ENCODE measurements at regions not wholly inside any gene's neighbourhood (a gene's known extent, or its start where the extent isn't known, plus 50 kb on each side); places are given as distances from the start of the nearest gene placed in this dataset.

GRCh38 chr15:58258501-58259292 is 120.5 kb downstream of the AQP9 start:
- Mint-ChIP-seq H3K27ac (no peak overlapping the region), H3K9me3 (ENCODE audit: low read depth) (no peaks in the 10 kb centered on the region), H3K27me3 (no peaks in the 10 kb centered on the region), H3K4me3 (no peak overlapping the region), H3K36me3 (ENCODE audit: low read depth) (no peaks in the 10 kb centered on the region), H3K4me1 (peaks cover 4% of the 10 kb centered on the region)
- CTCF ChIA-PET, result interaction anchor here (0.5 kb wide), 2 partner anchors 159 to 653 kb away, joined by 3 to 5 read pairs; no protein-coding TSS in a partner anchor
- POLR2A ChIA-PET, result no interaction called here
- no peak for DNase-seq
- ATAC-seq, result no peak
- intact Hi-C loops (cut with DNase I, micrococcal nuclease), result no loop called here

- Mint-ChIP-seq H3K36me3 (ENCODE audit: low read depth) (no peaks in the 10 kb centered on the region), H3K27me3 (no peaks in the 10 kb centered on the region), H3K9me3 (ENCODE audit: low read depth) (no peaks in the 10 kb centered on the region), H3K27ac (no peak overlapping the region), H3K4me1 (peaks cover 8% of the 10 kb centered on the region), H3K4me3 (no peak overlapping the region)
- intact Hi-C loops (cut with DNase I, micrococcal nuclease), result no loop called here
- no peak for DNase-seq
- ChIA-PET CTCF (no interaction called here), POLR2A (no interaction called here)
- ATAC-seq, result no peak
Observed at GRCh38 chr15:58260205-58260724, 122.1 kb downstream of the AQP9 start.

GRCh38 chr15:58260725-58261267 is 122.6 kb downstream of the AQP9 start:
- no peak for DNase-seq
- H3K36me3 Mint-ChIP-seq (ENCODE audit: low read depth), result no peaks in the 10 kb centered on the region
- ChIA-PET CTCF (interaction anchor here (1.4 kb wide), 1 partner anchor 33 kb away, joined by 3 read pairs; no protein-coding TSS in a partner anchor), POLR2A (no interaction called here)
- no peaks in the 10 kb centered on the region for H3K9me3 Mint-ChIP-seq (ENCODE audit: low read depth)
- intact Hi-C loops (cut with DNase I, micrococcal nuclease), result no loop called here
- no peak overlapping the region for H3K27ac Mint-ChIP-seq
- no peaks in the 10 kb centered on the region for H3K27me3 Mint-ChIP-seq
- no peak for ATAC-seq
- H3K4me1 Mint-ChIP-seq, result peaks cover 8% of the 10 kb centered on the region
- no peak overlapping the region for H3K4me3 Mint-ChIP-seq

GRCh38 chr15:58261368-58261767 is 123.2 kb downstream of the AQP9 start:
- ATAC-seq (no peak), DNase-seq (no peak)
- no peaks in the 10 kb centered on the region for H3K36me3 Mint-ChIP-seq (ENCODE audit: low read depth)
- intact Hi-C loops (cut with DNase I, micrococcal nuclease), result no loop called here
- ChIA-PET CTCF (interaction anchor here (1.4 kb wide), 1 partner anchor 34 kb away, joined by 3 read pairs; no protein-coding TSS in a partner anchor), POLR2A (no interaction called here)
- no peaks in the 10 kb centered on the region for H3K9me3 Mint-ChIP-seq (ENCODE audit: low read depth)
- H3K4me3 Mint-ChIP-seq, result no peak overlapping the region
- peaks cover 8% of the 10 kb centered on the region for H3K4me1 Mint-ChIP-seq
- no peaks in the 10 kb centered on the region for H3K27me3 Mint-ChIP-seq
- H3K27ac Mint-ChIP-seq, result no peak overlapping the region

GRCh38 chr15:58264053-58264971 is 126.1 kb downstream of the AQP9 start:
- no peaks in the 10 kb centered on the region for H3K36me3 Mint-ChIP-seq (ENCODE audit: low read depth)
- ChIA-PET POLR2A (interaction anchor here (0.6 kb wide), 1 partner anchor 34 kb away, joined by 3 read pairs; no protein-coding TSS in a partner anchor), CTCF (no interaction called here)
- no peak for DNase-seq
- H3K27me3 Mint-ChIP-seq, result no peaks in the 10 kb centered on the region
- H3K4me1 Mint-ChIP-seq, result peaks cover 9% of the 10 kb centered on the region
- H3K4me3 Mint-ChIP-seq, result no peak overlapping the region
- intact Hi-C loops (cut with DNase I, micrococcal nuclease), result no loop called here
- no peaks in the 10 kb centered on the region for H3K9me3 Mint-ChIP-seq (ENCODE audit: low read depth)
- ATAC-seq, result no peak
- no peak overlapping the region for H3K27ac Mint-ChIP-seq

- H3K4me3 Mint-ChIP-seq, result no peak overlapping the region
- no peaks in the 10 kb centered on the region for H3K36me3 Mint-ChIP-seq (ENCODE audit: low read depth)
- H3K4me1 Mint-ChIP-seq, result peaks cover 19% of the 10 kb centered on the region
- DNase-seq (no peak), ATAC-seq (no peak)
- ChIA-PET CTCF (no interaction called here), POLR2A (no interaction called here)
- peaks cover 4% of the 10 kb centered on the region for H3K9me3 Mint-ChIP-seq (ENCODE audit: low read depth)
- no peaks in the 10 kb centered on the region for H3K27me3 Mint-ChIP-seq
- no peak overlapping the region for H3K27ac Mint-ChIP-seq
- intact Hi-C loops (cut with DNase I, micrococcal nuclease), result no loop called here
Observed at GRCh38 chr15:58267051-58267450, 128.9 kb downstream of the AQP9 start.

- intact Hi-C loops (cut with DNase I, micrococcal nuclease), result no loop called here
- no peaks in the 10 kb centered on the region for H3K27me3 Mint-ChIP-seq
- POLR2A ChIA-PET, result interaction anchor here (0.6 kb wide), 1 partner anchor 191 kb away, joined by 3 read pairs; no protein-coding TSS in a partner anchor
- peaks cover 15% of the 10 kb centered on the region for H3K4me1 Mint-ChIP-seq
- DNase-seq (no peak), ATAC-seq (no peak)
- CTCF ChIA-PET, result interaction anchor here (0.6 to 1.5 kb wide), 9 partner anchors 17 to 1150 kb away, joined by 3 to 6 read pairs (median 4); no protein-coding TSS in a partner anchor
- peaks cover 4% of the 10 kb centered on the region for H3K9me3 Mint-ChIP-seq (ENCODE audit: low read depth)
- H3K27ac Mint-ChIP-seq, result no peak overlapping the region
- H3K36me3 Mint-ChIP-seq (ENCODE audit: low read depth), result no peaks in the 10 kb centered on the region
- H3K4me3 Mint-ChIP-seq, result no peak overlapping the region
Observed at GRCh38 chr15:58268746-58269267, 130.6 kb downstream of the AQP9 start.

- H3K27ac Mint-ChIP-seq, result no peak overlapping the region
- CTCF ChIA-PET, result interaction anchor here (0.6 to 1.5 kb wide), 13 partner anchors 18 to 1259 kb away, joined by 3 to 6 read pairs (median 3); no protein-coding TSS in a partner anchor
- intact Hi-C loops (cut with DNase I, micrococcal nuclease), result no loop called here
- H3K36me3 Mint-ChIP-seq (ENCODE audit: low read depth), result no peaks in the 10 kb centered on the region
- peaks cover 11% of the 10 kb centered on the region for H3K4me1 Mint-ChIP-seq
- POLR2A ChIA-PET, result interaction anchor here (0.6 kb wide), 1 partner anchor 190 kb away, joined by 3 read pairs; no protein-coding TSS in a partner anchor
- H3K9me3 Mint-ChIP-seq (ENCODE audit: low read depth), result peaks cover 4% of the 10 kb centered on the region
- DNase-seq (peak; percentile 39), ATAC-seq (peak; percentile 70)
- no peaks in the 10 kb centered on the region for H3K27me3 Mint-ChIP-seq
- no peak overlapping the region for H3K4me3 Mint-ChIP-seq
Observed at GRCh38 chr15:58269455-58270414, 131.6 kb downstream of the AQP9 start.

GRCh38 chr15:58271410-58271809 is 133.2 kb downstream of the AQP9 start:
- H3K4me1 Mint-ChIP-seq, result peaks cover 11% of the 10 kb centered on the region
- CTCF ChIA-PET, result interaction anchor here (0.8 to 1.1 kb wide), 2 partner anchors 16 to 280 kb away, joined by 3 read pairs; no protein-coding TSS in a partner anchor
- no peak overlapping the region for H3K27ac Mint-ChIP-seq
- no peaks in the 10 kb centered on the region for H3K36me3 Mint-ChIP-seq (ENCODE audit: low read depth)
- DNase-seq, result no peak
- intact Hi-C loops (cut with DNase I, micrococcal nuclease), result no loop called here
- ATAC-seq, result no peak
- no peak overlapping the region for H3K4me3 Mint-ChIP-seq
- POLR2A ChIA-PET, result interaction anchor here (0.6 kb wide), 1 partner anchor 500 kb away, joined by 12 read pairs; the partner anchor contains the start of gene MINDY2
- no peaks in the 10 kb centered on the region for H3K27me3 Mint-ChIP-seq
- peaks cover 4% of the 10 kb centered on the region for H3K9me3 Mint-ChIP-seq (ENCODE audit: low read depth)

- ChIA-PET POLR2A (no interaction called here), CTCF (no interaction called here)
- no peaks in the 10 kb centered on the region for H3K36me3 Mint-ChIP-seq (ENCODE audit: low read depth)
- H3K27ac Mint-ChIP-seq, result no peak overlapping the region
- no peak overlapping the region for H3K4me3 Mint-ChIP-seq
- H3K4me1 Mint-ChIP-seq, result peaks cover 11% of the 10 kb centered on the region
- ATAC-seq (no peak), DNase-seq (no peak)
- intact Hi-C loops (cut with DNase I, micrococcal nuclease), result no loop called here
- no peaks in the 10 kb centered on the region for H3K27me3 Mint-ChIP-seq
- peaks cover 4% of the 10 kb centered on the region for H3K9me3 Mint-ChIP-seq (ENCODE audit: low read depth)
Observed at GRCh38 chr15:58273104-58273503, 134.9 kb downstream of the AQP9 start.
